Adrenal gland (tissue), 9 donors: ENCODE measurements at regions not wholly inside any gene's neighbourhood (a gene's known extent, or its start where the extent isn't known, plus 50 kb on each side); places are given as distances from the start of the nearest gene placed in this dataset.

ENCODE experiments used
- DNase-seq, 7 donors: peaks; one replicate each; pipeline ENCODE4 v3.0.0-alpha.2; 2019 to 2020
- H3K27ac ChIP-seq, 5 donors: fragments of 200-600 bp; sonication (generic) in 4 of 5; 1 replicate in 3 of 5; 2 replicates in 2 of 5; pipeline versions ENCODE4 v1.5.1 to v1.8.0; 2016 to 2020; ENCODE audit warnings: mild to moderate bottlenecking in 1 of 5
- H3K27me3 ChIP-seq: fragments of 200-600 bp; 2 replicates; pipeline ENCODE4 v1.8.0; 2021
- H3K36me3 ChIP-seq, 2 donors: fragments of 200-600 bp; replicated peaks in 1 of 2; 1 replicate in 1 of 2; 2 replicates in 1 of 2; pipeline versions ENCODE4 v1.5.1 to v1.8.0; 2018 to 2022
- H3K4me1 ChIP-seq, 2 donors: fragments of 200-600 bp; replicated peaks in 1 of 2; 1 replicate in 1 of 2; 2 replicates in 1 of 2; pipeline versions ENCODE4 v1.5.1 to v1.8.0; 2018 to 2021
- H3K4me3 ChIP-seq, 4 donors: fragments of 200-600 bp; sonication (generic) in 3 of 4; one replicate each; pipeline ENCODE4 v1.5.1; 2016 to 2018
- H3K9me3 ChIP-seq, 3 donors: fragments of 200-600 bp; sonication (generic) in 1 of 3; replicated peaks in 1 of 3; 1 replicate in 2 of 3; 2 replicates in 1 of 3; pipeline versions ENCODE4 v1.5.1 to v1.8.0; 2016 to 2021
- POLR2A ChIP-seq, 2 donors: fragments of 450-650 bp; IDR thresholded peaks; one replicate each; pipeline ENCODE4 v1.6.1; 2017; ENCODE audit warnings: antibody characterized with exemption in 2 of 2, mild to moderate bottlenecking in 2 of 2, moderate library complexity in 1 of 2
- WGBS, 4 donors: extraction: QIAGEN DNeasy Blood & Tissue Kit in 2 of 4; methylation state at CpG; one replicate each; pipeline versions ENCODE4 v1.1.5 to v1.1.7; 2013 to 2017; 5-methylcytosine and 5-hydroxymethylcytosine counted together
- intact Hi-C, 2 donors: fragments of 100-400 bp; cut with DNase I; formaldehyde crosslinking; loops; one replicate each; pipeline versions ENCODE4 v1.14.1 to v1.15.0; 2022 to 2023
- TF ChIP-seq, protein P1 (sequence below), 6 experiments: fragments of 450-650 bp in 4 of 6; fragments of 200-600 bp in 2 of 6; sonication (generic) in 1 of 6; IDR thresholded peaks; 1 replicate in 5 of 6; 2 replicates in 1 of 6; pipeline versions ENCODE4 v1.5.1 to v1.8.0; 2016 to 2021; ENCODE audit warnings: antibody characterized with exemption in 6 of 6, mild to moderate bottlenecking in 2 of 6, moderate library complexity in 1 of 6
- donor health status: healthy with polysubstance abuse.
- donor health status: Bipolar disorder and iron deficiency.
- donor health status: DM: yes; HTN: yes; CAD: no.
- donor health status: DM: no; HTN: no; CAD: no.
- donor health status: DM: no; HTN: no; CAD: no.

DNA sequence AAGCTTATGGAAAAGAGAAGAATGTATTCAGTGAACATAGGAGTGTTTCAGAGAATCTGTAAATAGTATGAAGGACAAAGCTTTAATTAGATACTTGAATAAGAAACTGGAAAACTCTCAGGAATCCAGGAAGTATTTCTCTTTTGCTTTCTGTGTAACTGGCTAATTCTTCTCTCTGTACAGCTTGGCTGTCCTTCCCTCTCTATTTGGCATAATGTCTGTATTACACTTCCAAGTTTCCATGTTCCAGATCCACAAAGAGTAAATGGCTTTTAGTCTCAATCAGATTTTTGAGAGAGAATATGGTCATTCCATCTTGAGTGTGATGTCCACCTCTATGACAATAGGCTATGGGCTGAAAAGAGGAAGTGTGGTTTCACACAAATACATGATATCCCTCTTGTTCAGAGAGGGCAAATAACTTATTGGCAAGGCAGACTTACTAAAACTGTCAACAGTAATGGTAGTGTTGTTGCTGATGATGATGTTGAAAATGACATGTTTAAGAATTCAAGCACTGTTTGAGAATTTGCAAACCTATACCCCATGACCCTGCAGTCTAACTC, 129.2 kb upstream of the ERBB4 start:
- Histone ChIP-seq H3K27me3 (no peaks in the 10 kb centered on the region), H3K36me3 (no peaks in the 10 kb centered on the region), H3K4me3 (no peak overlapping the region), H3K27ac (no peak overlapping the region), H3K9me3 (no peaks in the 10 kb centered on the region), H3K4me1 (no peaks in the 10 kb centered on the region)
- intact Hi-C loops: no loop called here
- TF ChIP-seq, protein P1, sequence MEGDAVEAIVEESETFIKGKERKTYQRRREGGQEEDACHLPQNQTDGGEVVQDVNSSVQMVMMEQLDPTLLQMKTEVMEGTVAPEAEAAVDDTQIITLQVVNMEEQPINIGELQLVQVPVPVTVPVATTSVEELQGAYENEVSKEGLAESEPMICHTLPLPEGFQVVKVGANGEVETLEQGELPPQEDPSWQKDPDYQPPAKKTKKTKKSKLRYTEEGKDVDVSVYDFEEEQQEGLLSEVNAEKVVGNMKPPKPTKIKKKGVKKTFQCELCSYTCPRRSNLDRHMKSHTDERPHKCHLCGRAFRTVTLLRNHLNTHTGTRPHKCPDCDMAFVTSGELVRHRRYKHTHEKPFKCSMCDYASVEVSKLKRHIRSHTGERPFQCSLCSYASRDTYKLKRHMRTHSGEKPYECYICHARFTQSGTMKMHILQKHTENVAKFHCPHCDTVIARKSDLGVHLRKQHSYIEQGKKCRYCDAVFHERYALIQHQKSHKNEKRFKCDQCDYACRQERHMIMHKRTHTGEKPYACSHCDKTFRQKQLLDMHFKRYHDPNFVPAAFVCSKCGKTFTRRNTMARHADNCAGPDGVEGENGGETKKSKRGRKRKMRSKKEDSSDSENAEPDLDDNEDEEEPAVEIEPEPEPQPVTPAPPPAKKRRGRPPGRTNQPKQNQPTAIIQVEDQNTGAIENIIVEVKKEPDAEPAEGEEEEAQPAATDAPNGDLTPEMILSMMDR (IDR thresholded peaks at IDR 0.05): no peak
- TF ChIP-seq POLR2A (IDR thresholded peaks at IDR 0.05): no peak
- DNase-seq: no peak

GRCh38 chr2:212665948-212666347, 127.3 kb upstream of the ERBB4 start:
- Histone ChIP-seq H3K4me3 (no peak overlapping the region), H3K27me3 (no peaks in the 10 kb centered on the region), H3K4me1 (no peaks in the 10 kb centered on the region), H3K9me3 (no peaks in the 10 kb centered on the region), H3K27ac (no peak overlapping the region), H3K36me3 (no peaks in the 10 kb centered on the region)
- 63 to 79% (median 70%) methylated on average over 1 of the region's 1 CpG for WGBS, 4 donors
- TF ChIP-seq, protein P1 (IDR thresholded peaks at IDR 0.05): no peak
- TF ChIP-seq POLR2A (IDR thresholded peaks at IDR 0.05): no peak
- DNase-seq: no peak
- intact Hi-C loops: no loop called here

- H3K4me3 ChIP-seq: no peak overlapping the region
- intact Hi-C loops: no loop called here
- no peak overlapping the region for H3K27ac ChIP-seq
- TF ChIP-seq POLR2A (IDR thresholded peaks at IDR 0.05): no peak
- TF ChIP-seq, protein P1 (IDR thresholded peaks at IDR 0.05): no peak
- 49 to 78% (median 54%) methylated on average over 1 to 3 of the region's 3 CpGs for WGBS, 4 donors
- H3K9me3 ChIP-seq: peaks cover 0 to 5% (median 0%) of the 10 kb centered on the region in 3 donors
- H3K36me3 ChIP-seq: no peaks in the 10 kb centered on the region
- H3K4me1 ChIP-seq: no peaks in the 10 kb centered on the region
- no peaks in the 10 kb centered on the region for H3K27me3 ChIP-seq
- no peak for DNase-seq
Measured at GRCh38 chr2:212659441-212659840, 120.8 kb upstream of the ERBB4 start.

DNA sequence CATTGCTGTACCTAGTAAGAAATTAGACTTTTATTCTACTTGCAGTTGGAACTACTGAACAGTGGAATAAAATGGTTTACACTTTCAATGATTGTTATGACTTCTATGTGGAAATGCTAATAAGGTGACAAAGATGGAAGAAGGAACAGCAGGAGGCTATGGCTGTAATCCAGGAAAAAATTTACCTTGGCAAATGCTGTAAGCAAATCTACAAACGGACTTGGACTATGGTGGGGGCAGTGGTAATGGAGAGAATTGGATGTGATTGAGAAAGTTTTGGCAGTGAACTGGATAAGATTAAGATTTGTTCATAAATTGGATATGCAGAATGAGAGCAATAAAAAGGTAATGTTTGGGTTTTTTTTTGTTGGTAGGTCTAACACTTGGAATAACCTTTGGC, 111.0 kb upstream of the ERBB4 start:
- no peaks in the 10 kb centered on the region for H3K27me3 ChIP-seq
- 26 to 45% (median 30%) methylated on average over 1 of the region's 1 CpG for WGBS, 4 donors

More for the DNA sequence above, 111.0 kb upstream of the ERBB4 start:
- Histone ChIP-seq H3K9me3 (no peaks in the 10 kb centered on the region), H3K27ac (no peak overlapping the region), H3K4me3 (no peak overlapping the region), H3K4me1 (no peaks in the 10 kb centered on the region), H3K36me3 (no peaks in the 10 kb centered on the region)
- intact Hi-C loops: no loop called here
- TF ChIP-seq POLR2A (IDR thresholded peaks at IDR 0.05): no peak
- TF ChIP-seq, protein P1 (IDR thresholded peaks at IDR 0.05): no peak
- no peak for DNase-seq
